ENCODE measurements at regions not wholly inside any gene's neighbourhood (a gene's known extent, or its start where the extent isn't known, plus 50 kb on each side); places are given as distances from the start of the nearest gene placed in this dataset.
"Not testable (repeated sequence)": the region's sequence is repeated elsewhere in the genome, so short reads cannot be mapped to it uniquely, and the experiment has no call there.

- Mint-ChIP-seq H3K4me1 (peaks cover 9% of the 10 kb centered on the region in 2 donors), H3K36me3 (no peaks in the 10 kb centered on the region), H3K27ac (no peak overlapping the region), H3K4me3 (no peak overlapping the region), H3K27me3 (peaks cover 0 to 3% of the 10 kb centered on the region in 2 donors), H3K9me3 (no peaks in the 10 kb centered on the region)
- DNase-seq (no peak), ATAC-seq (replicated peaks) (no peak)
Observed at GRCh38 chr7:41570766-41571165, 132.1 kb downstream of the INHBA start.

GRCh38 chr7:41568135-41568534, 134.8 kb downstream of the INHBA start:
- Mint-ChIP-seq H3K4me1 (peaks cover 9% of the 10 kb centered on the region in 2 donors), H3K36me3 (no peaks in the 10 kb centered on the region), H3K9me3 (no peaks in the 10 kb centered on the region), H3K4me3 (no peak overlapping the region), H3K27ac (no peak overlapping the region), H3K27me3 (peaks cover 0 to 5% of the 10 kb centered on the region in 2 donors)
- ATAC-seq (replicated peaks) (no peak), DNase-seq (no peak)

DNA sequence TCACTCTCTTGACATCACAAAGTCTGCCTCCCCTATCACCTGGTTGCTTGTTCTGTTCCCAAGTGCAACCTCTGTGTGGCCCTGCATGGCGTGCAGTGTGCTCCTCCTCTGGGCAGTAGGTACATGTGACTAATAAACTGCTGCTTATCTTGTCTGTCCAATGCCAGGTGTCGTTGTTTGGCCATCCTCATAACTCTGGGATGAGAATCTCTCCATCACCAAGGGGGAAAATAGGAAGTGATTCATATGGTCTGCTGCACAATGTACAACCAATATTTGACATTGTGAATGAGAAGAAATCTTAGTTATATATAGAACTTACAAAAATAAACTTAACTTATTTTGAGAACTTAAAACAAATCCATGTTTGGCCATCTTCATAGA, 135.2 kb downstream of the INHBA start:
- peak; percentile 4 to 27 for ATAC-seq (replicated peaks)

GRCh38 chr7:41567031-41567730, 135.7 kb downstream of the INHBA start:
- H3K4me1 Mint-ChIP-seq = peaks cover 9% of the 10 kb centered on the region in 2 donors
- ATAC-seq (replicated peaks) = peak; percentile 36 to 55
- H3K36me3 Mint-ChIP-seq = no peaks in the 10 kb centered on the region
- H3K9me3 Mint-ChIP-seq = no peaks in the 10 kb centered on the region
- peaks cover 0 to 5% of the 10 kb centered on the region in 2 donors for H3K27me3 Mint-ChIP-seq
- no peak overlapping the region for H3K27ac Mint-ChIP-seq
- no peak for DNase-seq
- H3K4me3 Mint-ChIP-seq = no peak overlapping the region

More for the DNA sequence above, 135.2 kb downstream of the INHBA start:
- no peak for DNase-seq
- no peak overlapping the region for H3K4me3 Mint-ChIP-seq
- H3K27ac Mint-ChIP-seq = no peak overlapping the region
- peaks cover 9% of the 10 kb centered on the region in 2 donors for H3K4me1 Mint-ChIP-seq
- H3K27me3 Mint-ChIP-seq = peaks cover 0 to 5% of the 10 kb centered on the region in 2 donors
- no peaks in the 10 kb centered on the region for H3K9me3 Mint-ChIP-seq
- no peaks in the 10 kb centered on the region for H3K36me3 Mint-ChIP-seq

DNA sequence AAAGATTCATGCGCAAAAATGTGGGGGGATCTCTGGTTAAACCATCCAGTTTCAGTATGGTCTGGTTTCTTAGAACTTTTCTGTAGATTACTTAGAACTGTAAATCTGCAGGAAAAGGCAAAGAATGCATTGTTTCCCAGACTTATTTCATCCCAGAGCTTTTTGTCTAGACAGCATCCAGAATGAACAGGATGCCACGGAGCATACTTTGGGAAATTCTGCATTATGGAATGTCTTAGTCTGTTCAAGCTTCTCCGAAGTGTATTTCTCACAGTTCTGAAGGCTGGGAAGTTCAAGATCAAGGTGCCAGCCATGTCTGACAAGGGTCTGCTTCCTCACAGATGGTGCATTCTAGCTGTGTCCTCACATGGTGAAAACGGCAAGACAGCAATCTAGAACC, 136.3 kb downstream of the INHBA start:
- DNase-seq (no peak), ATAC-seq (replicated peaks) (no peak)
- peaks cover 0 to 5% of the 10 kb centered on the region in 2 donors for H3K27me3 Mint-ChIP-seq
- no peak overlapping the region for H3K27ac Mint-ChIP-seq
- no peaks in the 10 kb centered on the region for H3K9me3 Mint-ChIP-seq
- no peaks in the 10 kb centered on the region for H3K36me3 Mint-ChIP-seq
- peaks cover 9% of the 10 kb centered on the region in 2 donors for H3K4me1 Mint-ChIP-seq
- no peak overlapping the region for H3K4me3 Mint-ChIP-seq

DNA sequence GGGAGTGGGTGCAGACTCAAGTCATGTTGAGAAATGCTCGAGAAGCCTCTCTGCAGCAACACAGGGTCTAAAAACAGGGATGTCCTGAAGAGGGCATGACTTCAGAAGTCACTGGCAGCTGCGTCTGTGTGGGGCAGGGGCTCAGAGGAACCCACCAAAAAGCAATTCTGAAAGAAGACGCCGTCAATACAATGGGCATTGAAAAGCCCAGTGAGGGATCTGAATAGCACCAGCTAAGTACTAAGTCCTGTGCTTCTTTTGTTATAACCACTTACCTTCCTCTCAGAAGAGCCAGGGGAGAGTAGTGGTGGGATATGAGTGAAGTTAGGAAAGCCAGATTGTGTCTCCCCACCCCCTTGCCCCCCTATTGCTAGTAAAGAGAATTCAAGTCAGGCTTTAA, 137.2 kb downstream of the INHBA start:
- no peak for DNase-seq
- no peaks in the 10 kb centered on the region for H3K36me3 Mint-ChIP-seq

GRCh38 chr7:41559426-41559825, 143.5 kb downstream of the INHBA start:
- Mint-ChIP-seq H3K4me3 (no peak overlapping the region), H3K9me3 (peaks cover 0 to 3% of the 10 kb centered on the region in 2 donors), H3K27me3 (peaks cover 0 to 10% of the 10 kb centered on the region in 2 donors), H3K36me3 (peaks cover 0 to 2% of the 10 kb centered on the region in 2 donors), H3K27ac (no peak overlapping the region), H3K4me1 (no peaks in the 10 kb centered on the region)
- ATAC-seq (replicated peaks) = no peak
- no peak for DNase-seq

More for the DNA sequence above, 137.2 kb downstream of the INHBA start:
- Mint-ChIP-seq H3K4me1 (peaks cover 9% of the 10 kb centered on the region in 2 donors), H3K27me3 (peaks cover 0 to 5% of the 10 kb centered on the region in 2 donors), H3K27ac (no peak overlapping the region), H3K4me3 (no peak overlapping the region), H3K9me3 (no peaks in the 10 kb centered on the region)
- ATAC-seq (replicated peaks) = no peak

DNA sequence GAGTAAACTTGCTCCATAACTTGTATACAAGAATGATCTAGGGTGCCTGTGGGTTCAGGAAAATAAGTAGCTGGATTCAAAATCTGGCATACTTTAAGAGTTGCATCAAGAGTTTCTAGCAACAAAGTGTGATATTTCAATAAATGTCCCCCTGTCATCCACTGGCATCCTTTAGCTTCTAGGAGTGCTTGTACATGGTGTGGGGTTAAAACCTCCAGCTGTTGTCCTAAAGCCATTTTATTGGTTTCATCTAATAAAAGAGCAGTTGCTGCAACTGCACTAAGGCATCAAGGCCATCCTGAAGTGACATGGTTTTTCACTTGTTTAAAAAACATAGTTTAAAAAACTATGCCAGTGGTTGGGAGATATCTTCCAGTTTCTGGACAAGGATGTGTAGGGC, 148.4 kb downstream of the INHBA start:
- H3K4me3 Mint-ChIP-seq = no peak overlapping the region

GRCh38 chr7:41550046-41550445, 152.8 kb downstream of the INHBA start:
- not testable (repeated sequence) for H3K36me3 Mint-ChIP-seq; H3K9me3 Mint-ChIP-seq; DNase-seq; H3K27me3 Mint-ChIP-seq; ATAC-seq (replicated peaks); H3K27ac Mint-ChIP-seq; H3K4me1 Mint-ChIP-seq; H3K4me3 Mint-ChIP-seq

More for the DNA sequence above, 148.4 kb downstream of the INHBA start:
- no peaks in the 10 kb centered on the region for H3K4me1 Mint-ChIP-seq
- ATAC-seq (replicated peaks) (no peak), DNase-seq (no peak)
- H3K9me3 Mint-ChIP-seq = peaks cover 0 to 7% of the 10 kb centered on the region in 2 donors
- H3K36me3 Mint-ChIP-seq = peaks cover 0 to 2% of the 10 kb centered on the region in 2 donors
- H3K27me3 Mint-ChIP-seq = peaks cover 3 to 10% of the 10 kb centered on the region in 2 donors
- no peak overlapping the region for H3K27ac Mint-ChIP-seq

DNA sequence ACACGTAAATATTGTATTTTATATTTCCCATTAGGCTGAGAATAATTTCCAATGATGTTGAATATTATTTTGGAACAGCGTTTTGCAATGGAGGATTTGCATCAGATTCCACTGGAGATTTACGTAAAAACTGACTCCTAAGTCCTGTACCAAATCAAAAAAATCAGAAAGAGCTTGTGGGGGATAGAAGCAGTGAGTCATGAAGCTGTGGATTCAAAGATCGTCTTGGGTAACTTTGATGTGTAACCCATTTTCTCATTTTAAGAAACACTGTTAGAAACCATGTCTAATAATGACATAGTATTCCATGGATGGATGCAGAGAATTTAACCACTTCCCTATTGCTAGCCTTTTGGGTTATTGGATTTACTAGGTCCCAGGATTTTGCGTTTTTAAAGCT, 158.6 kb downstream of the INHBA start:
- Mint-ChIP-seq H3K4me3 (no peak overlapping the region), H3K27ac (no peak overlapping the region), H3K27me3 (peaks cover 0 to 6% of the 10 kb centered on the region in 2 donors), H3K36me3 (no peaks in the 10 kb centered on the region), H3K4me1 (no peaks in the 10 kb centered on the region), H3K9me3 (no peaks in the 10 kb centered on the region)
- DNase-seq = no peak
- no peak for ATAC-seq (replicated peaks)

DNA sequence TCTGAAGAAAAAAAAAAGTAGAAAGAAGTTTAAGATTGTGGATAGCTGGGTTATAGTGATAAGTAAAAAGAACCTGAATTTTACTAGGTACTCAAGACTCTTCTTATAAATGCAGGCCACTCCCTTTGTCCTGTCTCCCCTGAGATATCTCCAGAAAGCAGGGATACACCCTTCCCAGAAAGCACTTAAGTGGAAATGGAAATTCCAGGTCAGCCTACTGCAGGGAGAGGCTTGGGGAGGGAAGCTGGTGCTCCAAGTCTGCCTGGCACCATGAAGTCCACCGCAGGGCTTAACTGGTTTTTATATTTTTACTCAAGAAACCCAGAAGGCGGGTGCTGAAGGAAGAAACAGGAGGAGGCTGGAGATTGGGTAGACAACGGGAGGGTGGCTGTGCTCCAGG, 162.3 kb downstream of the INHBA start:
- ATAC-seq (replicated peaks) (no peak), DNase-seq (no peak)
- Mint-ChIP-seq H3K4me1 (no peaks in the 10 kb centered on the region), H3K27me3 (peaks cover 0 to 6% of the 10 kb centered on the region in 2 donors), H3K9me3 (no peaks in the 10 kb centered on the region), H3K27ac (no peak overlapping the region), H3K36me3 (no peaks in the 10 kb centered on the region), H3K4me3 (no peak overlapping the region)

GRCh38 chr7:41538810-41539724, 163.8 kb downstream of the INHBA start:
- H3K4me3 Mint-ChIP-seq = no peak overlapping the region
- no peak overlapping the region for H3K27ac Mint-ChIP-seq
- peaks cover 0 to 6% of the 10 kb centered on the region in 2 donors for H3K27me3 Mint-ChIP-seq
- H3K36me3 Mint-ChIP-seq = no peaks in the 10 kb centered on the region
- H3K9me3 Mint-ChIP-seq = no peaks in the 10 kb centered on the region
- no peaks in the 10 kb centered on the region for H3K4me1 Mint-ChIP-seq
- ATAC-seq (replicated peaks) (no peak), DNase-seq (no peak)

DNA sequence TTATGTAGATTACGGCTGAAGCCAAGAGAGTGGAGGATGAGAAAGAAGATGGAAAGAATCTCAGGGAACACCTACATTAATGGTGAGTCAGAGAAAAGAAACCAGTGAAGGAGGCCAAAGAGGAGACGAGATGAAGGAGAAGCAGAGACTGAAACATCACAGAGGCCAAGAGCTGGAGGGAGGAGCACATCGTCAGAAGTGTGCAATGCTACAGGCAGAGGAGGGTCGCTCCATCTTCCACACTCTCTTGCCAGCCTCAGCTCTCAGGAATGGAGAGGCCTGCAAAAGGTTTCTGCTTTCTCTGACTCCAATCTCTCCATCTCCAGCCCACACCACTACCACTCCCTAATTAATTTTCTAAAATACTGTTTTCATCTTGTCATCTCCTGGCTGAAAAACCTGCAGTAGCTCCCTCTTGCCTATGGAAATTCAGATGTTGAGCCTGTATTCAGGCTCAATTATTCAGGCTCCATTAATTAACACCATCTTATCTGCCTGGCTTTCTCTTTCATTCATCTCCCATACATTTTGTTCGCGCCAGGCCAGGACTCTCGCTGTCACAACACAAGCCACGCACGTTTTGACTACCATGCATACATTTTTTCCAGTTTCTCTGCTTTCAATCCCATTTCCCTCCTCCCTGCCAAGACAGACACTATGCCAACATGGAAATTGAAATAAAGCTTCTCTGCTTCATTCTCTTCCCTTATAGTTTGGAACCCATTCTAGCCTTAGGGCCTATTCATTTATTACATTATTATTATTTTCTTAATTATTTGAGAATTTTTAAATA, 165.8 kb downstream of the INHBA start:
- ATAC-seq (replicated peaks) = no peak
- H3K4me3 Mint-ChIP-seq = no peak overlapping the region
- H3K4me1 Mint-ChIP-seq = no peaks in the 10 kb centered on the region
- no peaks in the 10 kb centered on the region for H3K36me3 Mint-ChIP-seq
- no peak overlapping the region for H3K27ac Mint-ChIP-seq
- peaks cover 2 to 4% of the 10 kb centered on the region in 2 donors for H3K9me3 Mint-ChIP-seq
- H3K27me3 Mint-ChIP-seq = no peaks in the 10 kb centered on the region
- no peak for DNase-seq

Measured in stimulated activated naive B cell treated with anti-CD40 and anti-IgM and Interleukin-4, amounts not matched to agents 10 μg/mL and 1 μg/mL and 100 μg/mL, for 72 hours (primary cell).